Stimulated activated CD8-positive, alpha-beta memory T cell treated with anti-CD3 and anti-CD28 coated beads, Interleukin-4, amount 100 ng/mL, for 48 hours (primary cell): ENCODE measurements at regions not wholly inside any gene's neighbourhood (a gene's known extent, or its start where the extent isn't known, plus 50 kb on each side); places are given as distances from the start of the nearest gene placed in this dataset.
"Not testable (repeated sequence)": the region's sequence is repeated elsewhere in the genome, so short reads cannot be mapped to it uniquely, and the experiment has no call there.

Source experiments
- DNase-seq: peaks from one replicate; pipeline ENCODE4 v3.0.0-alpha.2; 2020

DNA sequence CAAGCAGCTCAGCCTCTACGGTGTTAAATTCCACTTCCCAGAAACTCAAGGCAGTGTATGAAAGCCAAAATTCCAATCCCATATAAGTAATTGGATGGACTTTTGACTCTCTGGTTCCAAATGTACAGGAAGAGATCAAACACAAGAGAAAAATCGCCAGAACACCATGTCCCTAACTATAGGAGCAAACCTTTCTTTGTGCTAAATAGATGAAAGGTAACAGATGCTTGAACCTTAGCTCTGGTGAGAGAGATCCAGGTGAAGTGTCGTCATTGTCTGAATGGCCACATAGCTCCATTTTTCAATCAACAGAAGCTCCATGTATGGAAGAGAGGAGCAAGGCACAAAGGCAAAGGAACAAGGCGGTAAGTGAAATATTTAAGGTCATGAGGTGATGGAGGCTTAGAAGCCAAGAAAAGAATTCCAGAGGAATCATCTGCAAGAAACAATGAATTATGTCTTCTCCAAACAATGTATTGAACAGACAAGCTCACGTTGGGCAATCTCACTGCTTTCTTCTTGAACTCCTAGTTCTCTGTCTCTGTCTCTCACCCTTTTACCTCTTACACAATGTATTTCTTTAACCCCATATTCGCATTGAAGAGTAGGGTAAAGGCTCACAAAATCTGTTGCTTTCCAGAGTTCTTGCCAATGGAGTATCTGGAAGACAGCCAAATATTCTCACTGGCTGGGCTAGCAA, 585.1 kb downstream of the GATA3 start:
- no peak for DNase-seq

DNA sequence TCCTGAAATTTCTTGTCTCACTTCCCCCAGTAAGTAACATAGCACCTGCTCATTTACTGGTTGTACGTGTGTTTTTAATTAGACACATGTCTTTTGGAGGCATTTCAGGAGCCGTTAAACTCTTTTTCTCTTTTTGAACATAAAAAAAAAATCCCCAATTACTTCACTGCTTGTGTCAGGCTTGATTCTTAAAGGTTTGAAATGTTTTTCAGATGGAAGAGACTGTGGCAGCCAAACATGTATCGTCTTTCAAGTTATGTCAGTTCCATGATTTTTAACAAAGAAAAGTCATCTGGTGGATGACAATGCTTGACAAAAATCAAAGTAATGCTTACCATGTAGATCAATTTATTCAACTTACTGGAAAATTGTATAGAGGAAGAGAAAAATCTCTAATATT, 585.8 kb downstream of the GATA3 start:
- DNase-seq: no peak

DNA sequence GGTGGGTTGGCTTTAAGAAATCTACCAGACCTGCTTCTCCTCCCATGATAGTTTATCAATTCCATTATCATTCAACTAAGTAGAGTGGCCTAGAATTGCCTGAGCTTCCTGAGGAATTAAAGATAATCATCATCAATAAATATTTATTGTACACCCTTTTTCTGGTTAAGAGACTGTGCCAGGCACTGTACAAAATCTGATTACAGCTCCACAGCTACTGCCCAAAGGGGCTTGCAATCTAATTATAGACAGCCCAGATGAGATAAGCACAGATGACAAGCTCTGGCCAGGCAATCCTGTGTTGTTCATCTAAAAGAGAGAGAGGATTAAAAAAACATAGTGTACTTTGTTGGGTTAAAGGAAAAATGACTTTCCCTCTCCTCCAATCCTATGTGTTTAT, 586.4 kb downstream of the GATA3 start:
- no peak for DNase-seq

DNA sequence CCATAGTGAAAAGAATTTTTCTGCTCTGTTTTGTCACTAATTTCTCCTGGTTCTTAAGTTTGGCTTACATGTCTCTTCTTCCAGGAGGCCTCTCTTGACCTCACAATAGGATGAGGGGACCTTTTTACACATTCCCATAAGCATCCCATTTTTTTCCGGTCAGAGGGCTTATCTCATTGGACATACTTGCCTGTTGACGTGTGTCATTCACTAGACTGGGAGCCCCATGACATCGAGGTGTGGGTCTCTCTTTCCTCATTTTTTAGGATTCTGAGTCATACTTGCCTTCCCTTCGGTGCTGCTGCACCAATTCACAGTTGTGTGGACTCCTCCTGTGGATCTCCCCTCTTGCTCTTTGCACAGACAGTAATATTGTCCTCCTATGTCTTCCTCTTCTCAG, 601.8 kb downstream of the GATA3 start:
- no peak for DNase-seq

DNA sequence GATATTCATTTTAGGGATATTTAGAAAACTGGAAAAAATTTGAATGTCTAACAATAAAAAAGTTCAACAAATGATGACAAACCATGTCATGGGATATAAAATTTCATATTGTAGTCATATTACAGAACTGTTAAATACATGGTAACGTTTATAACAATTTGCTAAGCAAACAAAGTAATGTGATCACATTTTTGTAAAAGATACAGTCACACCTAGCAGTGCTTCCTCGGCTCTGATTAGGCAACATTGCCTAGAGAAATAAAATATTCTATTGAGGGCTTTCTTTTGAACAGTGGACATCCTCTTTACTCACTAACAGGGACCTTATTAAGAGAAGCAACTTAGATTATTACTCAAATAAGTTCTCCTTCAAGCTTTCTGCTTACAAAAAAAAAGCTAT, 605.5 kb downstream of the GATA3 start:
- no peak for DNase-seq

DNA sequence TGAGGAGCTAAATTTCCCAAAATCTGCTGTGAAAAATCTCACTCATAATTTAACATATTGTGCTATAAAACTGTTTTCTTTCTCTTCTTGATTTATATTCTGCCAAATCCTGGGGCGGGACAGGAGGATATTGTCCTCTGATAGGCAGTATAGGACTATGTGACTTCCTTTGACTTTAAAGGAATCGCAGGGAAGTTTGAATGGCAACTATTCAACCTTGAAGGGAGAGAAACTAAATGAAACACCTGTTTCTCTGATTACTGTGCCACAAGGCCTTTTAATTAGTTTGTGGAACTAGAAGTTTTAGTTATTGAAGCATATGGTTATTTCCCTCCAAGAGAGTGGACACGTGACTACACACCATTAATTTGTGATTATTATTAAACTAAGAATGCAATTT, 607.4 kb downstream of the GATA3 start:
- no peak for DNase-seq

DNA sequence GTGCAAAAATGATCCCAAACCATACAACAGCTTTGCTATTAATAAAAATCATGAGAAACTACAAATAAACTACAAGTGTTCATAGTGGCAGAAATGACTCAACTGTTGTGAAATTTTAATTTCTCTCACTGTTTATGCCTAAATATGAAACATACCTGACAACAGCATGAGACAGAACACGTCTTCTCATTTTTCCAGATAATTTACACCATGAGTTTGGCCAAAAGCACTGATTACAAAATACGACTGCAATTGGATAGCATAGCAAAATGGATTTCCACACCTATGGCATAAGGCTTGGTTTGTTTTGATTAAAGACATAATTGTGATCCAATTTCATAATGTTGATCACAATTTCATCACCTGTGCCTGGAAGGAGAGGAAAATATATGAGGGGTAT, 608.6 kb downstream of the GATA3 start:
- DNase-seq: no peak

DNA sequence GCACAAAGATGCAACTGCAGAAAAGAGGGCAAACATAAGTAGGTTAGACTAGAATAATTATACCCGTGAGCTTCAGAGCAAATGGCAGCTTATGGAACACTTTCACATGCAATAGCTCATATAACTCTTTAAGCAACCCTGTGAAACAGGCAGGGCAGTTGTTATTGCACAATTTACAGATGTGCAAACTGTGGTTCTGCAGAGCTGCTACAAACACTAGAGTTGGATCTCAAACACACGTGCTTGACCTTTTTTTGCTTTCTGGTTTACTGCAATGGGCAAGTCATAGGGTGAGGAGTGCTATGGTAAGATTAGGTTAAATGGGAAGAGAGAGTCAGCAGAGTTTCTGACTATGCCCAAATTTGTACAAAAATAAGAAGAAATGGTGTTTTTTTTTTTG, 610.8 kb downstream of the GATA3 start:
- no peak for DNase-seq

DNA sequence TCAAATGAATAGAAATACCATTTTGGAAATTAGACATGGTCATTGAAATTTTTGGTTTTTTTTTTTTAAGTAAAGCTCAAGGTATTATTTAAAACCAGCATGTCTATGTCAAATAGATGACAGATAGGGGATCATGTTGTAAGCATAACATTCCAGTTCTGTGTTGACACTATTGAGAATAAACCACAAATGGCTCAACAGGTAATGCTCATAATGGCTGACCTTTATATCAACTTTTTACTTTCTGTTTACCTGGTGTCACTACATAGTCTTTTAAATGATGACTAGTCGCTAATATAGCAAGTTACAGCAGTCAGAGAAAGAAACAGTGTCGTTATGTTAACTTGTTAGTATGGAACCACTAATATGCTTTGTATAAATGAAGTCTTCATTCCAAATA, 616.0 kb downstream of the GATA3 start:
- DNase-seq: no peak

DNA sequence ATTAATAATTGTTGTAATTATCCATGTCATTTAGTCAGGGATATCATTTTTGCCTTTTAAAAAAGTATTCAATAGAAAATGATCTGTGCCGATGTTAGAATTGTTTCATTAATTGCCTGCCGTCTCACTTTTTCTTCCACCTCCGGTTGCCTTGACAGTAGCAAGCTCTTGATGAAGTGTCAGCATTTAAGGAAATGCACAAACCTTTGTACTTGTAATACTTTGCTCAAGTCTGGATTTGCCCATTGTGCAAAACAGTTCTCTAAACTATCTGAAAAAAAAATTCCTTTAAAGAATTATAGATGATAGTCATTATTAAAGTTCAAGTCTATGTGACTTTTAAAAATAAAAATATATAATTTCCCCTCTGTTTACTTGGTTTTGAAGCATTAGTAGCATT, 619.7 kb downstream of the GATA3 start:
- DNase-seq: no peak

DNA sequence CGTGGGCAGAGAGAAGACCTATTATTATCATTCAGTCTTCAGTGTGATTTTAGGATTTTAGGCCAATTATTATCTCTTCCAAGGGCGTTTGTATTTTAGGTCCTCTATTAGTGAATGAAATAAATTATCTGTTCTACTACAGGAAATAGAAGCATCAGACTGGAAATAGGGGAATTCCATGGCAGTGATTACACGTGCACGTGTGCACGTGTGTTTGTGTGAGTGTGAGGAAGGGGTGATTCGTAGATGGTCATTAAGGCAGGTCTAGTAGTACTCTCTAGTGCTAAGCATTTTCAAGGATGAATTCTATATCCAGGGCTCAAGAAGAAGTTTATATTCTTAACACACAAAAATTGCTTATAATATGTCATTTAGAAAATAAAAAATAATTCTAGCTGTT, 623.2 kb downstream of the GATA3 start:
- DNase-seq: no peak

DNA sequence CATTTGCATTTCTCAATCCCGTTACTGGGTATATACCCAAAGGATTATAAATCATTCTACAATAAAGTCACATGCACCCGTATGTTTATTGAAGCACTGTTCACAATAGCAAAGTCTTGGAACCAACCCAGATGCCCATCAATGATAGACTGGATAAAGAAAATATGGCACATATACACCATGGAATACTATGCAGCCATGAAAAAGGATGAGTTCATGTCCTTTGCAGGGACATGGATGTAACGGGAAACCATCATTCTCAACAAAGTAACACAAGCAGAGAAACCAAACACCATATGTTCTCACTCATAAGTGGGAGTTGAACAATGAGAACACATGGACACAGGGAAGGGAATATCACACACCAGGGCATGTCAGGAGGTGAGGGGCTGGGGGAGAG, 630.4 kb downstream of the GATA3 start:
- DNase-seq: not testable (repeated sequence)

DNA sequence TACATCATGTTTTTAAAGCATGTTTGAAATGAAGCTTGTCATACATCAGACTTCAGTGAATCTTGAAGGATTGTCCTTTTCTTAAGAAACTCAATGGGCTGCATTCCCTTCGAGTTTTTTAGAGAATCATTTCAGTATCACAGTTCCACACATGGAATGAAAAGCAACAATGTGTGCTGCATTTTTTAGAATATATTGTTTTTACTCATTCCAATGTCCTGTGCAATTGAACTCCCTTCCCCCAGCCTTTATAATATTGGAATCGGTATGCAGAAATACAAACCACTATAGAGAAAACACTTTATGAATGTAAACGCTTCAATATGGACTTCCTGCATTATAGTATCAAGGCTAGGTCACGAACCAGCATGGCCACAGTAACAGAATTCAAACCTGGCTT, 634.4 kb downstream of the GATA3 start:
- DNase-seq: no peak

DNA sequence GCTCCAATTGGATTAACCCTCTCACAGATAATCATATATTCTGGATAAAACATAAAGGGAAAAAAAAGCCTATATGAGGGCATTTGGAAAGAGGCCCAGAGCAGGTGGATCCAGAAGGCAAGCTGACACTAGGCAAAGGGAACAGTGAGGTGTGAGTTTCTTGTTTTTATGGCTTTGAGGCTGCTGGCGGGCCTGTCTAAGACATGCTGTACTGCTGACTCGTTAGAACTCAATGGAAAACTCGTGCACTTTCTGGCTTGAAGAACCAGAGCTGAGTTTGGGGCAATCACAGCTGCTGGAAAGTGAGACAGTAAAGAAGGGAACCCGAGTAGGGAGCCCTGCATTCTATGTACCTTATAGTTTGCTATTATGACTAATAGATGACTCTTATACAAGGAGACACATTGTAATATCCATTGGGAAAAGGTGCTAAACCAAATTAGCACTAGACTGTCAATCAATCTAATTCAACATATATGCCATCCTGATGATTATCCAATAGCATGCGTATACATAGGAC, 637.1 kb downstream of the GATA3 start:
- DNase-seq: no peak

DNA sequence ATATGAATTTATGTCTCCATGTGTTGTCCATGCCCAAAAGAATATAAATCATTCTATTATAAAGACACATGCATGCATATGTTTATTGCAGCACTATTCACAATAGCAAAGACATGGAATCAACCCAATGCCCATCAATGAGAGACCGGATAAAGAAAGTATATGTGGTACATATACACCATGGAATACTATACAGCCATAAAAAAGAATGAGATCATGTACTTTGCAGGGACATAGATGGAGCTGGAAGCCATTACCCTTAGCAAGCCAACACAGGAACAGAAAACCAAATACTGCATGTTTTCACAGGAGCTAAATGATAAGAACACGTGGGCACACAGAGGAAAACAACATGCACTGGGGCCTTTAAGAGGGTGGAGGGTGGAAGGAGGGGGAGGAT, 639.1 kb downstream of the GATA3 start:
- not testable (repeated sequence) for DNase-seq

DNA sequence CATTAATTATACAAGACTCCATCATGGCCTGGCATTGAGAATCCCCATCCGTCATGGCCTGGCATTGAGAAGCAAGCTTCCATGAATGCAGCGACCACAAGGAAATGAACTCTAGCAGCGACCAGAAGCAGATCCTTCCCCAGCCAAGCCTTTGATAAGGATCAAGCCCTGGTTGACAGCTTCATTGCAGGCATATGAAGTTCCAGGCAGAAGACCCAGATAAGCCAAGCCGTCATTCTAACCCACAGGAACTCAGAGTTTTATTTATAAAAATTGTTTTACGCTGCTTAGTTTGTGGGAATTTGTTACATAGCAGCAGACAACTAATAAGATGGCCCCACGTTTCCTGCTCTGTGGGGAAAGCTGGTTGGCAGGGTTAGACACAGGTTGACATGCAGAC, 642.3 kb downstream of the GATA3 start:
- DNase-seq: no peak

DNA sequence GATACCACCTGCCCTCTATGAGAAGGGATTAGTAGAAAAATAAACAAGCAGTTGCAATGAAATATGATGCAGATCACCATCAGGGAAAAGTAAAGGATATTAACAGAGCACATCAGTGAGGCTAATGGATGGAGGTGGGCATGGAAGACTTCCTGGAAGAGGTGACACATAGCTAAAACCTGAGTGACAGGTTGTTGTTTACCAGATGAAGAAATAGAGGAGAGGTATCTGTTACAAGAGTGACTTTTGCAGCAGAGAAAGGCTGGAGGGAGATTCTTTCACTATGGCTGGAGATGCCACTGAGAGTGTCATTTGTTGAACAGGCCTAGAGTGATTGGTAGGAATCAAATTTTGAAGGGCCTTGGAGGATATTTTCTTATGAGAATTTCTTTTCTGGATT, 646.2 kb downstream of the GATA3 start:
- DNase-seq: no peak

DNA sequence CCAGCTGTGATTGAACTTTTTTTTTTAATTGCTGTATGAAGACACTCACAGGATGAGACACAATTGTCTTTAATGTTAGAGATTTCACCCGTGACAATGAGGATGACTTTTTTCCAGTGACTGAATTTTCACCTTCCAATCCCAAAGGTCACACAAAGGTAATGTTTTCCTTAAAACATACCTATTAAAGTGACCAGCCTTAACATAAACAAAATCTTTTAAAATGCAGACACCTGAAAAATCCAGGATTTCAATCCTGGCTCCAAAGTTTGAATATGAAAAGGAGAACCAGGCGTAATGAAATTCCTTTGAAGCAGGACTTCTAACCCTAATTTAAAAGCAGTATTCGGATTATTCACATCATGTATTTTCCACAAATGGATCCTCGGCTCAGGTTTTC, 647.7 kb downstream of the GATA3 start:
- no peak for DNase-seq

DNA sequence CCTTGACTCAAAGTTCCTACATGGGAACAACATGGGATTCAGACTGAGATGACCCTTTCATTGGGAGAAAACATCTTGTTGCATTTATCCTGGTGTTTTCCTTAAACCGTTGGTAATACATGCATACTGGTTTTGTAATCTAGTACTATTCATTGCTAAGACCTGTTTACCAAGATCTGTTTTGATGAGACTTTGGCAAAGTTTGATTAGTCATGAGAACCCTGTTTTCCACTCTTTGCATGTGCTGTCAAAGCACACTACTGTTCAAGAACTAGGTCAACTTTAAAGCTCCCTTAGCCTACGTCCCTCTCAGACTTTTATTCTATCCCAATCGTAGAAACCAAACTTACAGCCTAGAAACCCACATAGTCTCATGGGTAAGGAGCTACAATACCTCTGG, 650.9 kb downstream of the GATA3 start:
- DNase-seq: no peak

DNA sequence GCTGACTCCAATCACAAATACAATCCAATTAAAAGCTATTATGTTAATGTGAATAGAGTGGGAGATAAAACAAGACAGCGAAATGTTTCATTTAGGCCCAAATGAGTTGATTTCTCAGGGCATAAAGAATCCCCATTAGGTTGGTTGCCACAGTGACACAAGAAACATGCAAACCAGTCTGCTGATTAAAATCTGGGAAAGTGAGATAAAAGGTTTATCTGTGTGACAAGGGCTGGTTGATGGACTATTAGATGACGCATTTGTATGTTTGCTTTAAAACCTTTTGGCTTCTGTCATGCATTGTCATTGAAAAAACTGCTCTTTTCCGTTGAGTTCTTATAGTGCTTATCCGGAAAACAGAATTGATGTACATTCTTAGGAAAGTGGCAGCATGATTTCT, 658.2 kb downstream of the GATA3 start:
- DNase-seq: no peak

DNA sequence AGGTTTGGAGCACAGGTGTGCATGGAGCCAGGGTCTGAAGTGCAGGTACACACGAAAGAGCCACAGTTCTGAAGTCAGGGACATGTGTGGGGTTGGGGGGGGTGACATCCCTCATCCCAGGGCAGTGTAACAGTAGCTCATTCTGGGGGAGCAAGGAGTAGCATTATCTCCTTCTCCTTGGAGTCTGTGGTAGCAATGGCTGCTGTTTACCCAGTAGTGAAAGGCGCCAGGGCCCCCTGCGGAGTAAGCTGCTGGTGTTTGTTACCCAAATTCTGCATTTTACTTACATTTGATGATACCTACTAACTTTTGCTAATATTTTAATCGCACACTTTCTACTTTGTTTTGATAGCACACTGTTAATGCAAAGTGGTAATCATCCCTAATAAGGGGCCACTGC, 665.5 kb downstream of the GATA3 start:
- DNase-seq: no peak

DNA sequence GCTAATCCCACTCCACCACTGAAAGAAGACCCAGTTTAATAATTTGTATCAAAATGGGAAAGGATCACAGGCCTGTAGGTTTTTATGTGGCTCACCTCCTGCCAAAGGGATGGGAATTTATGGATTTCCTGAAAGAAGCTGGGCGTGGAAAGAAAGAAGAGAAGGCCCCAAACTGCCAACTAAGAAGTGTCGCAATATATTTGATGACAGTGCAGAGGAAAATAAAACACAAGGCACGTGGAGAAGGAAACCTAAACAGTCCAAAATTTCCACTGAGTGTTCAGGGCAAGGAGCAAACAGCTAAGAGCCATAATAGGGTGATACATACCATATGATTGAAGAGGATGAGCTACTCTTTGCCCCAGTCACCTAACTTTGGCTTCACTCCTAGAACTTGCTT, 667.2 kb downstream of the GATA3 start:
- no peak for DNase-seq

DNA sequence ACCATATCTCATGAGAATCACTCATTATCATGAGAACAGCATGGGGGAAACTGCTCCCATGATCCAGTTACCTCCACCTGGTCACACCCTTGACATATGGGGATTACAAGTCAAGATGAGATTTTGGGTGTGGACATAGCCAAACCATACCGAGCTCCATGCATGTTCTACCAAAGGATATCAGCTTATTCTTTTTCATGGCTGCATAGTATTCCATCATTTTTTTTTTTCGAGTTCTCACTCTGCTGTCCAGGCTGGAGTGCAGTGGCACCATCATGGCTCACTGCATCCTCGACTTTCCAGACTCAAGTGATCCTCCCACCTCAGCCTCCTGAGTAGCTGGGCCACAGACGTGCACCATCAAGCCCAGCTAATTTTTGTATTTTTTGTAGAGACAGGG, 668.3 kb downstream of the GATA3 start:
- DNase-seq: no peak

DNA sequence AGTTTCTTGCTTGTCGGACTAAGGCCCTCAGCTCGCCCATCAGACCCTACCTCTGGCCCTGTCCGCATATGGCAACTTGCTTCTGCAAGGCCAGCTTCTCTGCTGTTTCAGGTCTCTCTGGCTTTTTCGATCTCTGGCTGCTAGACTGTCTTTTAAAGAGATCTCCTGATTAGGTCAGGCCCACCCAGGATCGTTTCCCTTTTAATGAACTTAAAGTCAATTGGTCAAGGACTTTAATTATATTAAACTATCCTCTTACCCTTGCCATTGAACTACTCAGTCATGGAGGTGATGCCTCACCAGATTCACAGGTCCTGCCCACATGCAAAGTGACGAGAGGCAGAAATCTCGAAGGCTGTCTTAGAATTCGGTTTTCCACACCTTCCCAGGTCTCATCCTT, 670.9 kb downstream of the GATA3 start:
- DNase-seq: no peak

DNA sequence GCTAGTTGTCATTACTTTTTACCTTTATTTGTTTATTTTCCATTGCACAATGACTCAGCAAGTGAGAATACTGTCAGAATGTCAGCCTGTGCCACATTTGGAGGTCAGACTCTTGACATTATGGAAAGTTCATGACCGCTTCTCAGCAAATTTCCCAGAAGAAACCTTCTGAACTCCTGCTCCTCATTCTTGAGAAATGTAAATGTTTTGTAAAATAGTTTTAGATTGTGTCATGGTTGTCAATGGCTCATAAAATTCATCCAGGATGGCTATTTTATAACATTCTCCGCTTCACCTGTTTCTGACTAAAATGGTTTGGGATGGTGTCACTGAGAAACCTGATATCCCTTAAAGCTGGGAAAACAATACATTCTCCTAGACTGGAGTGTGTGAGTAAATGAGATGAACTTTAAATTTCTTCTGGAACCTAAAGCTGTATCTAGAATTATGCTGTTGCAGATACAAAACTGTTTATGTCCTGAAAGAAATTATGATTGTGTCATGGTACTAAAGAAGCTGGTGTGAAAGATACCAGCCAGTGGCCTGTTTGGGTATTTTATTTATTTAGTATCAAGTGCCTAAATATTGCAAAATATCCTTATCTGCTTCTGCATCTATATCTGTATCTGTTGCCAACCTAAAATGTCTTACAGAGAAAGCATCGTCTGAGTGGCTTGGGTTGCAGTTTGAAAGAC, 671.7 kb downstream of the GATA3 start:
- no peak for DNase-seq
